Prostate gland (tissue), 2 donors: ENCODE measurements at regions not wholly inside any gene's neighbourhood (a gene's known extent, or its start where the extent isn't known, plus 50 kb on each side); places are given as distances from the start of the nearest gene placed in this dataset.
A peak's percentile ranks its signal among the peaks of the same experiment; 100 is the strongest.

ENCODE experiments used
- DNase-seq: peaks from one replicate; pipeline ENCODE4 v3.0.0-alpha.2; 2019; ENCODE audit warnings: low spot score
- H3K27ac ChIP-seq, 2 donors: fragments of 200-600 bp; sonication (generic); 2 replicates each; pipeline ENCODE4 v1.5.1; 2017 to 2019
- H3K27me3 ChIP-seq: fragments of 200-600 bp; sonication (generic); replicated peaks from 2 replicates; pipeline ENCODE4 v1.5.1; 2019; ENCODE audit not compliant: insufficient read depth
- H3K36me3 ChIP-seq, 2 donors: fragments of 200-600 bp; sonication (generic); 1 replicate in 1 of 2; 2 replicates in 1 of 2; pipeline versions ENCODE4 v1.5.1 to v1.8.1; 2017 to 2019
- H3K4me1 ChIP-seq: fragments of 200-600 bp; sonication (generic); replicated peaks from 2 replicates; pipeline ENCODE4 v1.5.1; 2019
- H3K4me3 ChIP-seq, 2 donors: fragments of 200-600 bp; sonication (generic); 2 replicates each; pipeline ENCODE4 v1.5.1; 2017 to 2019
- H3K9me3 ChIP-seq: fragments of 200-600 bp; sonication (generic); 2 replicates; pipeline ENCODE4 v1.5.1; 2017
- CTCF ChIP-seq, 4 experiments: fragments of 200-600 bp in 2 of 4; fragments of 450-650 bp in 2 of 4; sonication (generic) in 2 of 4; IDR thresholded peaks; 1 replicate in 3 of 4; 2 replicates in 1 of 4; pipeline ENCODE4 v1.5.1; 2016 to 2019; ENCODE audit warnings: antibody characterized with exemption in 4 of 4, mild to moderate bottlenecking in 2 of 4, moderate library complexity in 2 of 4
- POLR2A ChIP-seq: fragments of 450-650 bp; IDR thresholded peaks from one replicate; pipeline ENCODE4 v1.6.1; 2016; ENCODE audit warnings: antibody characterized with exemption, mild to moderate bottlenecking
- POLR2AphosphoS5 ChIP-seq: sonication (generic); formaldehyde crosslinking; IDR thresholded peaks from one replicate; pipeline ENCODE4 v1.6.1; 2017; ENCODE audit warnings: antibody characterized with exemption
- WGBS: methylation state at CpG from one replicate; pipeline ENCODE4 v1.1.5; 2018; 5-methylcytosine and 5-hydroxymethylcytosine counted together
- intact Hi-C: fragments of 100-400 bp; cut with DNase I; formaldehyde crosslinking; loops from one replicate; pipeline ENCODE4 v1.14.2; 2022

DNA sequence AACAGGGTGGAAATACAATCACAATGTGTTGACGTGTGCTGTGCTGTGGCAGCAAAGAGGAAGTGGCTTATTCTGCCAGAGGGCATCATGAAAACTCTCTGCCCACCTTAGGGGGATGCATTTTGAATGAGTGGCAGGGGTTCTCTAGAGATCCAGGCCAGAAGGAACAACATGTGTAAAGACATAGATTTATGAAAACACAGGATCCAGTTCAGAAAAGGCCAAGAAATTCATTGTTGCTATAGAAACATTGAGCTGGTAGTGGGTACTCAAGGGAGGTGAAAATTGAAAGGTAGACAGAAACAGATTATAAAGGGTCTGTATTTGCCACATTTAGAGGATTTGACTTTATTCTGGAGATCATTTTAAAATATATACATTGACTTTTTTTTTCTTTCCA, 417.7 kb downstream of the ENC1 start:
- Histone ChIP-seq H3K27me3 (no peaks in the 10 kb centered on the region), H3K4me3 (no peak overlapping the region), H3K4me1 (no peaks in the 10 kb centered on the region), H3K27ac (no peak overlapping the region), H3K9me3 (no peaks in the 10 kb centered on the region), H3K36me3 (no peaks in the 10 kb centered on the region)
- WGBS, result 83% methylated on average over 1 of the region's 1 CpG
- no peak for TF ChIP-seq POLR2A
- intact Hi-C loops, result no loop called here
- DNase-seq, result no peak

DNA sequence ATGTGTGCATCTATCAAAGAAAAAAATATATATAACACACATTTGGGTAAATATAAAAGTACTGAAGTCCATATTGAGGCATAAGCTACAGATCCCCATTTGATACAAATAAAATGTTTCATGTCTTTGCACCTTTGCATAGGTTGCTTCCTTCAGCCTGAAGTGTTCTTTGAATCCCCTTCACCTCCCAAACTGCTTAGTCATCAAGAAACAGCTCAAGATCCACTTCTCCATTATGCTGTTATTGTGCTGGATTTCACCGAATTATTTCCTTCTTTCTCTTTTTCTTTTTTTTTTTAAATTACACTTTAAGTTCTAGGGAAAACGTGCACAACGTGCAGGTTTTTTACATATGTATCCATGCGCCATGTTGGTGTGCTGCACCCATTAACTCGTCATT, 419.1 kb downstream of the ENC1 start:
- Histone ChIP-seq H3K4me3 (no peak overlapping the region), H3K27ac (no peak overlapping the region), H3K36me3 (no peaks in the 10 kb centered on the region), H3K9me3 (no peaks in the 10 kb centered on the region), H3K4me1 (no peaks in the 10 kb centered on the region), H3K27me3 (no peaks in the 10 kb centered on the region)
- intact Hi-C loops, result no loop called here
- no peak for DNase-seq
- 93% methylated on average over 5 of the region's 5 CpGs for WGBS
- TF ChIP-seq CTCF (IDR thresholded peaks at IDR 0.05), result no peak
- no peak for TF ChIP-seq POLR2AphosphoS5
- TF ChIP-seq POLR2A, result no peak

DNA sequence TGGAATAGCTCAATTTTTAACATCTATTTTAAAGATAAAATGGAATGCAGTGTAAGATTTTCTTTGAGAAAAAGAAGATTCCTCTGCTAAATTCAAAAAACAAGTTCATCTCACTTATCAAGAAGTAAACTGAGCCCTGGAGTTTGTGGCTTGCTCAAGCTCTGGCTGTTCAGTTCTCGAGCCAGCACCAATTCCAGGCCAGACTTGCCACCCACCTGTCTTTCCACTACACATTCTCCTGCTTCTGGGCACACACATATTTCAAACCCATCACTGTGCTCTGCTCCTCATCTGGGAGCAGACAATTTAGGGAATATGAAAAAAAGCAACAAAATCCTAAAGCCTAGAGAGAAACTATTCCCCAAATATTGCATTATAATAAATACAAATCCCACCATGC, 424.5 kb downstream of the ENC1 start:
- H3K27me3 ChIP-seq, result no peaks in the 10 kb centered on the region
- no peaks in the 10 kb centered on the region for H3K4me1 ChIP-seq
- intact Hi-C loops, result no loop called here
- no peaks in the 10 kb centered on the region for H3K9me3 ChIP-seq
- no peak overlapping the region for H3K4me3 ChIP-seq
- H3K27ac ChIP-seq, result no peak overlapping the region
- WGBS, result 89% methylated on average over 1 of the region's 1 CpG
- TF ChIP-seq POLR2AphosphoS5 (no peak), POLR2A (no peak), CTCF (IDR thresholded peaks at IDR 0.05) (no peak)
- H3K36me3 ChIP-seq, result no peaks in the 10 kb centered on the region
- no peak for DNase-seq

GRCh38 chr5:74212336-74212735, 428.2 kb downstream of the ENC1 start:
- intact Hi-C loops, result no loop called here
- no peaks in the 10 kb centered on the region for H3K27me3 ChIP-seq
- H3K9me3 ChIP-seq, result no peaks in the 10 kb centered on the region
- no peak overlapping the region for H3K27ac ChIP-seq
- TF ChIP-seq POLR2A, result no peak
- TF ChIP-seq POLR2AphosphoS5, result no peak
- no peak for TF ChIP-seq CTCF (IDR thresholded peaks at IDR 0.05)
- H3K4me1 ChIP-seq, result no peaks in the 10 kb centered on the region
- DNase-seq, result no peak
- WGBS, result 83% methylated on average over 5 of the region's 5 CpGs
- no peak overlapping the region for H3K4me3 ChIP-seq
- no peaks in the 10 kb centered on the region for H3K36me3 ChIP-seq

- Histone ChIP-seq H3K27ac (no peak overlapping the region), H3K4me1 (no peaks in the 10 kb centered on the region), H3K9me3 (no peaks in the 10 kb centered on the region), H3K4me3 (no peak overlapping the region), H3K36me3 (no peaks in the 10 kb centered on the region), H3K27me3 (no peaks in the 10 kb centered on the region)
- intact Hi-C loops, result no loop called here
- DNase-seq, result no peak
- WGBS, result 95% methylated on average over 2 of the region's 2 CpGs
- no peak for TF ChIP-seq POLR2AphosphoS5
- no peak for TF ChIP-seq POLR2A
Observed at GRCh38 chr5:74209571-74209970, 431.0 kb downstream of the ENC1 start.

DNA sequence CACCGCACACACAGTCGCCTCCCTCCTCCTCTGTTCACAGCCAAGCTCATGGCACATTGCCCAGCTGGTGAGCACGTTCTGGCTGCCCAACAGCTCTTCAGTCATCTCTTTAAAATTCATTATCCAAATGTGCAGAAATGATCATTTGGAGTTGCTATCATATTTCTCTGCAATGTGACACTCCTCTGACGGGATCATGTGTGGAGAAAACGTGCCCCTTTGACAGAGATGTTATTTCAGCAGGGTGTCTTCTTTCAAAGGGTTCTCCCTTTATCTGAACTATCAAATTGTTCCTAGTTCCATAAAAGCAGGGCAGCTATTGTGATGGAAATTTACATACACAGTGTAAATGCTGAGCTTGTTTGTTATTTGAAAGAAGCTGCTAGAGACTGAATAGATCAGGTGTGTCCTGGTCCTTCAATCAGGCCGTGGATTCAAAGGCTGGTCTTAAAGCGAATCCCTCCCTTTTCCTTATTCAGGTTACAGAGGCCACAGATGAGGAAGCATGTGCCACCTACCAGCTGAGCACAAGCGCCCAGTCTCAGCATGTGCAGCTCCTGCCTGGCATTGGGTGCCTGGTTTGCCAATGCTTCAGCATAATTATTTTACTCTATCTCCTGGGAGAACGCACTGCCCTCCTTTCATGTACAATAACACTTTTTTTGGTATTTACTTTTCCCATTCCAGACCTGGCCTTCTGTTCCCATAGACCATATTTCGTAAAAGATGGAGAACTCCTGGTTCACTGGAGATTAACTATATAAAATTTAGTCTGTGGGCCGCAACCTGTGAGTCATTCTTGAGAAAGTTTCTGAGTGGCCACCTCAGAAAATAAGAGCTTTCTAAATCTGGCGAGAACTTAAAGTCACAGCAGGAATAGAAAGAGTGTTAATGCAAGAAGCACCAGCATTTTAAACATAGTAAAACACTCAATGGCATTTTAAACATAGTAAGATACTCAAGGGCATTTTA, 433.7 kb downstream of the ENC1 start:
- Histone ChIP-seq H3K36me3 (no peaks in the 10 kb centered on the region), H3K4me3 (no peak overlapping the region), H3K27ac (no peak overlapping the region), H3K4me1 (no peaks in the 10 kb centered on the region), H3K9me3 (no peaks in the 10 kb centered on the region), H3K27me3 (no peaks in the 10 kb centered on the region)
- intact Hi-C loops, result no loop called here
- TF ChIP-seq POLR2AphosphoS5, result peak; percentile 3
- TF ChIP-seq CTCF (IDR thresholded peaks at IDR 0.05), result no peak
- peak; percentile 30 for DNase-seq
- 24% methylated on average over 12 of the region's 12 CpGs for WGBS
